GM12878 (cell line): ENCODE measurements at regions not wholly inside any gene's neighbourhood (a gene's known extent, or its start where the extent isn't known, plus 50 kb on each side); places are given as distances from the start of the nearest gene placed in this dataset.

Source experiments
- ATAC-seq: fragments of 200-7000 bp; cut with Tn5 transposase; 3 replicates; pipeline ENCODE4 v1.9.1; 2020; ENCODE audit warnings: mild to moderate bottlenecking, moderate library complexity
- BruUV-seq: library from RNA; stranded (reverse); fragments of 400-500 nt; replicated peaks from 2 replicates; lab custom pipeline; 2021; lab: Mats Ljungman, UMichigan
- CTCF ChIA-PET: fragments of 300-600 bp; sonication (Branson Sonifier 250); formaldehyde crosslinking; extraction: SDS; loops from one replicate; lab custom pipeline; 2021; ENCODE audit warnings: inconsistent platforms; lab: Yijun Ruan, JAX
- POLR2A ChIA-PET: fragments of 350-600 bp; formaldehyde crosslinking; extraction: SDS; loops from one replicate; lab custom pipeline; 2021; ENCODE audit warnings: inconsistent platforms; lab: Charles Lee
- RAD21 ChIA-PET: fragments of 300-600 bp; sonication (Branson Sonifier 250); formaldehyde crosslinking; loops from one replicate; lab custom pipeline; 2023; ENCODE audit warnings: antibody characterized with exemption; ENCODE audit not compliant: unreplicated experiment; lab: Charles Lee
- SMC1A ChIA-PET: fragments of 300-600 bp; sonication (Branson Sonifier 250); formaldehyde crosslinking; loops from one replicate; lab custom pipeline; 2023; ENCODE audit not compliant: unreplicated experiment, uncharacterized antibody; lab: Charles Lee
- DNase-seq: peaks from one replicate; pipeline ENCODE4 v3.0.0-alpha.2; 2011; ENCODE audit warnings: low read depth, low spot score
- FAIRE-seq: peaks from 3 replicates; lab custom pipeline; 2011; peaks lifted over from hg19 to GRCh38; lab: Jason Lieb, UNC
- H2AFZ ChIP-seq: 2 replicates; pipeline ENCODE4 v1.6.0; 2011; ENCODE audit warnings: low read depth, low read length, control low read depth; ENCODE audit not compliant: control insufficient read depth
- H3K27ac ChIP-seq: 2 replicates; pipeline ENCODE4 v1.5.1; 2011; ENCODE audit warnings: control low read depth; ENCODE audit not compliant: control insufficient read depth, insufficient read depth
- H3K27me3 ChIP-seq, 2 experiments: replicated peaks in 1 of 2; 2 replicates each; pipeline versions ENCODE4 v1.6.0 to v1.6.1; 2011; ENCODE audit warnings: low read length in 1 of 2; ENCODE audit not compliant: control insufficient read depth in 2 of 2, insufficient read depth in 2 of 2
- H3K36me3 ChIP-seq, 2 experiments: 2 replicates each; pipeline ENCODE4 v1.5.1; 2011; ENCODE audit warnings: low read length in 1 of 2; ENCODE audit not compliant: control insufficient read depth in 2 of 2, insufficient read depth in 2 of 2
- H3K4me1 ChIP-seq: 2 replicates; pipeline ENCODE4 v1.6.1; 2011; ENCODE audit warnings: mild to moderate bottlenecking, low read length, moderate library complexity, mixed read lengths; ENCODE audit not compliant: control insufficient read depth, insufficient read depth
- H3K4me2 ChIP-seq: 2 replicates; pipeline ENCODE4 v1.6.0; 2011; ENCODE audit warnings: control low read depth; ENCODE audit not compliant: control insufficient read depth, insufficient read depth
- H3K4me3 ChIP-seq: fragments of 200-600 bp; sonication (generic); 2 replicates; pipeline ENCODE4 v1.5.1; 2016
- H3K79me2 ChIP-seq: 2 replicates; pipeline ENCODE4 v1.6.0; 2011; ENCODE audit warnings: low read length; ENCODE audit not compliant: control insufficient read depth, insufficient read depth
- H3K9ac ChIP-seq: 2 replicates; pipeline ENCODE4 v1.8.0; 2011; ENCODE audit warnings: low read length, control low read depth, mixed read lengths; ENCODE audit not compliant: control insufficient read depth, insufficient read depth
- H3K9me3 ChIP-seq: replicated peaks from 3 replicates; pipeline ENCODE4 v1.5.1; 2011; ENCODE audit warnings: mild to moderate bottlenecking, low read length; ENCODE audit not compliant: control insufficient read depth, insufficient read depth
- H4K20me1 ChIP-seq: 2 replicates; pipeline ENCODE4 v1.6.0; 2011; ENCODE audit not compliant: control insufficient read depth, insufficient read depth
- BHLHE40 ChIP-seq, 2 experiments: fragments of 450-650 bp in 1 of 2; IDR thresholded peaks; 2 replicates each; pipeline ENCODE4 v1.6.1; 2011 to 2017; ENCODE audit warnings: low read depth in 2 of 2, borderline replicate concordance in 1 of 2, improper control_type of control experiment in 1 of 2, low read length in 1 of 2, mild to moderate bottlenecking in 1 of 2
- IRF4 ChIP-seq: IDR thresholded peaks from 2 replicates; pipeline ENCODE4 v1.6.1; 2011; ENCODE audit warnings: low read depth, low read length
- JUNB ChIP-seq: IDR thresholded peaks from 2 replicates; pipeline ENCODE4 v1.6.1; 2016; ENCODE audit warnings: antibody characterized with exemption, mild to moderate bottlenecking
- KLF5 ChIP-seq: fragments of 450-650 bp; IDR thresholded peaks from 2 replicates; pipeline ENCODE4 v1.6.1; 2014; ENCODE audit warnings: mild to moderate bottlenecking; ENCODE audit not compliant: partially characterized antibody
- ZNF24 ChIP-seq: fragments of 450-650 bp; IDR thresholded peaks from 2 replicates; pipeline ENCODE4 v1.6.1; 2017; ENCODE audit warnings: antibody characterized with exemption, mild to moderate bottlenecking
- ZZZ3 ChIP-seq: IDR thresholded peaks from 2 replicates; pipeline ENCODE4 v1.6.1; 2011; ENCODE audit warnings: low read depth; ENCODE audit not compliant: control insufficient read depth, insufficient read length
- WGBS: methylation state at CpG from one replicate; pipeline ENCODE4 v1.1.6; 2016; ENCODE audit warnings: low lambda C conversion rate; ENCODE audit not compliant: insufficient replicate concordance, insufficient coverage; ENCODE audit errors: missing lambda C conversion rate; 5-methylcytosine and 5-hydroxymethylcytosine counted together
- in situ Hi-C: fragments of 300-500 bp; cut with MboI; formaldehyde crosslinking; loops from 9 replicates; pipeline ENCODE4 v1.14.3; 2018; ENCODE audit warnings: mixed read lengths
- intact Hi-C: fragments of 100-400 bp; cut with micrococcal nuclease; formaldehyde crosslinking; loops from one replicate; pipeline ENCODE4 v1.14.2; 2022; ENCODE audit not compliant: unreplicated experiment
- TF ChIP-seq, protein P1 (sequence below): IDR thresholded peaks from 2 replicates; pipeline ENCODE4 v1.6.1; 2011; ENCODE audit warnings: borderline replicate concordance, low read depth, mild to moderate bottlenecking, moderate library complexity, low read length; ENCODE audit not compliant: insufficient read depth, poor library complexity, severe bottlenecking
- TF ChIP-seq, protein P2 (sequence below): IDR thresholded peaks from 2 replicates; pipeline ENCODE4 v1.6.1; 2012; ENCODE audit warnings: low read length, inconsistent platforms
- TF ChIP-seq, protein P3 (sequence below): IDR thresholded peaks from 2 replicates; pipeline ENCODE4 v1.6.1; 2012; ENCODE audit warnings: low read depth, low read length, improper control_type of control experiment
- TF ChIP-seq, protein P4 (sequence below): fragments of 450-650 bp; IDR thresholded peaks from 2 replicates; pipeline ENCODE4 v1.6.1; 2017; ENCODE audit warnings: borderline replicate concordance
- TF ChIP-seq, protein P5 (sequence below): IDR thresholded peaks from 2 replicates; pipeline ENCODE4 v1.6.1; 2011; ENCODE audit warnings: mild to moderate bottlenecking, low read depth, low read length, moderate library complexity; ENCODE audit not compliant: insufficient replicate concordance
- TF ChIP-seq, protein P6 (sequence below): fragments of 450-650 bp; formaldehyde crosslinking; IDR thresholded peaks from 2 replicates; pipeline ENCODE4 v1.5.0; 2022; ENCODE audit warnings: mild to moderate bottlenecking, missing genetic modification characterization
- TF ChIP-seq, protein P7 (sequence below): IDR thresholded peaks from 2 replicates; pipeline ENCODE4 v1.6.1; 2011; ENCODE audit warnings: borderline replicate concordance, low read depth, mild to moderate bottlenecking, moderate library complexity, mixed read lengths, low read length; ENCODE audit not compliant: insufficient read depth; ENCODE audit errors: extremely low read length

DNA sequence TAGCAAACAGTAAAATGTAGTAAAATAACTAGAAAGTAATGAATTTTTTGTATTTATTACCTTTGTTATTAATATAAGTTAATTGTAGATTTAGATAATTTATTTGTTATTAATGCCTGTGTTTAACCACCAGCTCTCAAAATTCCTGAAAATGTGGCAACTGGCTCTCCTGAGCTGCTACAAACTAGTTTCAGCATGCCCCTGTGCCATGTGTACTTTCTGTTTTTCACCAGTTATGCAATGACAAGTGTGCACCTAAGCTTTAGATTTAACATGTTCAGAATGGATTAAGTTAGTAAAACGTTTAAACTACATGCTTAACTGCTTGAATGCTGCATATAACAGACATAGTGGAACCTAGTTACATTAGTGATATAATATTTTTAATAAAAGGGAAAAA lies 88.1 kb downstream of the POSTN start:
- in situ Hi-C loops (no loop called here), intact Hi-C loops (no loop called here)
- CTCF ChIA-PET, result no interaction called here
- Histone ChIP-seq H3K9ac (no peak overlapping the region), H2AFZ (no peak overlapping the region), H3K27ac (no peak overlapping the region), H3K27me3 (no peaks in the 10 kb centered on the region), H3K4me3 (no peak overlapping the region), H3K36me3 (no peaks in the 10 kb centered on the region), H3K4me2 (no peak overlapping the region), H4K20me1 (no peaks in the 10 kb centered on the region), H3K4me1 (no peaks in the 10 kb centered on the region), H3K79me2 (no peaks in the 10 kb centered on the region), H3K9me3 (no peaks in the 10 kb centered on the region)
- DNase-seq (no peak), ATAC-seq (no peak), FAIRE-seq (no peak)
- RAD21 ChIA-PET, result no interaction called here
- BruUV-seq, result no TSS peak
- SMC1A ChIA-PET, result no interaction called here
- POLR2A ChIA-PET, result no interaction called here
- 0% methylated on average over 1 of the region's 1 CpG for WGBS
- TF ChIP-seq BHLHE40 (IDR thresholded peaks at IDR 0.05; ENCODE audit: borderline replicate concordance in 1 of 2, low read depth in 2 of 2, low read length in 1 of 2) (no peak), IRF4 (no peak), JUNB (no peak), ZZZ3 (no peak), ZNF24 (no peak), KLF5 (no peak)
- TF ChIP-seq, protein P1, sequence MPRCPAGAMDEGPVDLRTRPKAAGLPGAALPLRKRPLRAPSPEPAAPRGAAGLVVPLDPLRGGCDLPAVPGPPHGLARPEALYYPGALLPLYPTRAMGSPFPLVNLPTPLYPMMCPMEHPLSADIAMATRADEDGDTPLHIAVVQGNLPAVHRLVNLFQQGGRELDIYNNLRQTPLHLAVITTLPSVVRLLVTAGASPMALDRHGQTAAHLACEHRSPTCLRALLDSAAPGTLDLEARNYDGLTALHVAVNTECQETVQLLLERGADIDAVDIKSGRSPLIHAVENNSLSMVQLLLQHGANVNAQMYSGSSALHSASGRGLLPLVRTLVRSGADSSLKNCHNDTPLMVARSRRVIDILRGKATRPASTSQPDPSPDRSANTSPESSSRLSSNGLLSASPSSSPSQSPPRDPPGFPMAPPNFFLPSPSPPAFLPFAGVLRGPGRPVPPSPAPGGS, result no peak
- TF ChIP-seq, protein P2, sequence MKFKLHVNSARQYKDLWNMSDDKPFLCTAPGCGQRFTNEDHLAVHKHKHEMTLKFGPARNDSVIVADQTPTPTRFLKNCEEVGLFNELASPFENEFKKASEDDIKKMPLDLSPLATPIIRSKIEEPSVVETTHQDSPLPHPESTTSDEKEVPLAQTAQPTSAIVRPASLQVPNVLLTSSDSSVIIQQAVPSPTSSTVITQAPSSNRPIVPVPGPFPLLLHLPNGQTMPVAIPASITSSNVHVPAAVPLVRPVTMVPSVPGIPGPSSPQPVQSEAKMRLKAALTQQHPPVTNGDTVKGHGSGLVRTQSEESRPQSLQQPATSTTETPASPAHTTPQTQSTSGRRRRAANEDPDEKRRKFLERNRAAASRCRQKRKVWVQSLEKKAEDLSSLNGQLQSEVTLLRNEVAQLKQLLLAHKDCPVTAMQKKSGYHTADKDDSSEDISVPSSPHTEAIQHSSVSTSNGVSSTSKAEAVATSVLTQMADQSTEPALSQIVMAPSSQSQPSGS, result no peak
- TF ChIP-seq, protein P3, sequence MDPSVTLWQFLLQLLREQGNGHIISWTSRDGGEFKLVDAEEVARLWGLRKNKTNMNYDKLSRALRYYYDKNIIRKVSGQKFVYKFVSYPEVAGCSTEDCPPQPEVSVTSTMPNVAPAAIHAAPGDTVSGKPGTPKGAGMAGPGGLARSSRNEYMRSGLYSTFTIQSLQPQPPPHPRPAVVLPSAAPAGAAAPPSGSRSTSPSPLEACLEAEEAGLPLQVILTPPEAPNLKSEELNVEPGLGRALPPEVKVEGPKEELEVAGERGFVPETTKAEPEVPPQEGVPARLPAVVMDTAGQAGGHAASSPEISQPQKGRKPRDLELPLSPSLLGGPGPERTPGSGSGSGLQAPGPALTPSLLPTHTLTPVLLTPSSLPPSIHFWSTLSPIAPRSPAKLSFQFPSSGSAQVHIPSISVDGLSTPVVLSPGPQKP, result no peak
- TF ChIP-seq, protein P4, sequence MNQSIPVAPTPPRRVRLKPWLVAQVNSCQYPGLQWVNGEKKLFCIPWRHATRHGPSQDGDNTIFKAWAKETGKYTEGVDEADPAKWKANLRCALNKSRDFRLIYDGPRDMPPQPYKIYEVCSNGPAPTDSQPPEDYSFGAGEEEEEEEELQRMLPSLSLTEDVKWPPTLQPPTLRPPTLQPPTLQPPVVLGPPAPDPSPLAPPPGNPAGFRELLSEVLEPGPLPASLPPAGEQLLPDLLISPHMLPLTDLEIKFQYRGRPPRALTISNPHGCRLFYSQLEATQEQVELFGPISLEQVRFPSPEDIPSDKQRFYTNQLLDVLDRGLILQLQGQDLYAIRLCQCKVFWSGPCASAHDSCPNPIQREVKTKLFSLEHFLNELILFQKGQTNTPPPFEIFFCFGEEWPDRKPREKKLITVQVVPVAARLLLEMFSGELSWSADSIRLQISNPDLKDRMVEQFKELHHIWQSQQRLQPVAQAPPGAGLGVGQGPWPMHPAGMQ, result no peak
- TF ChIP-seq, protein P5, sequence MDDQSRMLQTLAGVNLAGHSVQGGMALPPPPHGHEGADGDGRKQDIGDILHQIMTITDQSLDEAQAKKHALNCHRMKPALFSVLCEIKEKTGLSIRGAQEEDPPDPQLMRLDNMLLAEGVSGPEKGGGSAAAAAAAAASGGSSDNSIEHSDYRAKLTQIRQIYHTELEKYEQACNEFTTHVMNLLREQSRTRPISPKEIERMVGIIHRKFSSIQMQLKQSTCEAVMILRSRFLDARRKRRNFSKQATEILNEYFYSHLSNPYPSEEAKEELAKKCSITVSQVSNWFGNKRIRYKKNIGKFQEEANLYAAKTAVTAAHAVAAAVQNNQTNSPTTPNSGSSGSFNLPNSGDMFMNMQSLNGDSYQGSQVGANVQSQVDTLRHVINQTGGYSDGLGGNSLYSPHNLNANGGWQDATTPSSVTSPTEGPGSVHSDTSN, result no peak
- TF ChIP-seq, protein P6, sequence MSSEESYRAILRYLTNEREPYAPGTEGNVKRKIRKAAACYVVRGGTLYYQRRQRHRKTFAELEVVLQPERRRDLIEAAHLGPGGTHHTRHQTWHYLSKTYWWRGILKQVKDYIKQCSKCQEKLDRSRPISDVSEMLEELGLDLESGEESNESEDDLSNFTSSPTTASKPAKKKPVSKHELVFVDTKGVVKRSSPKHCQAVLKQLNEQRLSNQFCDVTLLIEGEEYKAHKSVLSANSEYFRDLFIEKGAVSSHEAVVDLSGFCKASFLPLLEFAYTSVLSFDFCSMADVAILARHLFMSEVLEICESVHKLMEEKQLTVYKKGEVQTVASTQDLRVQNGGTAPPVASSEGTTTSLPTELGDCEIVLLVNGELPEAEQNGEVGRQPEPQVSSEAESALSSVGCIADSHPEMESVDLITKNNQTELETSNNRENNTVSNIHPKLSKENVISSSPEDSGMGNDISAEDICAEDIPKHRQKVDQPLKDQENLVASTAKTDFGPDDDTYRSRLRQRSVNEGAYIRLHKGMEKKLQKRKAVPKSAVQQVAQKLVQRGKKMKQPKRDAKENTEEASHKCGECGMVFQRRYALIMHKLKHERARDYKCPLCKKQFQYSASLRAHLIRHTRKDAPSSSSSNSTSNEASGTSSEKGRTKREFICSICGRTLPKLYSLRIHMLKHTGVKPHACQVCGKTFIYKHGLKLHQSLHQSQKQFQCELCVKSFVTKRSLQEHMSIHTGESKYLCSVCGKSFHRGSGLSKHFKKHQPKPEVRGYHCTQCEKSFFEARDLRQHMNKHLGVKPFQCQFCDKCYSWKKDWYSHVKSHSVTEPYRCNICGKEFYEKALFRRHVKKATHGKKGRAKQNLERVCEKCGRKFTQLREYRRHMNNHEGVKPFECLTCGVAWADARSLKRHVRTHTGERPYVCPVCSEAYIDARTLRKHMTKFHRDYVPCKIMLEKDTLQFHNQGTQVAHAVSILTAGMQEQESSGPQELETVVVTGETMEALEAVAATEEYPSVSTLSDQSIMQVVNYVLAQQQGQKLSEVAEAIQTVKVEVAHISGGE (CRISPR knock-in tag), result no peak
- TF ChIP-seq, protein P7, sequence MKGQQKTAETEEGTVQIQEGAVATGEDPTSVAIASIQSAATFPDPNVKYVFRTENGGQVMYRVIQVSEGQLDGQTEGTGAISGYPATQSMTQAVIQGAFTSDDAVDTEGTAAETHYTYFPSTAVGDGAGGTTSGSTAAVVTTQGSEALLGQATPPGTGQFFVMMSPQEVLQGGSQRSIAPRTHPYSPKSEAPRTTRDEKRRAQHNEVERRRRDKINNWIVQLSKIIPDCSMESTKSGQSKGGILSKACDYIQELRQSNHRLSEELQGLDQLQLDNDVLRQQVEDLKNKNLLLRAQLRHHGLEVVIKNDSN, result no peak
